H9 (cell line): ENCODE measurements at regions not wholly inside any gene's neighbourhood (a gene's known extent, or its start where the extent isn't known, plus 50 kb on each side); places are given as distances from the start of the nearest gene placed in this dataset.

ENCODE experiments used
- DNase-seq: peaks from one replicate; pipeline ENCODE4 v3.0.0-alpha.2; 2017
- H2AFZ ChIP-seq: one replicate; pipeline ENCODE4 v1.6.1; 2013; ENCODE audit warnings: mild to moderate bottlenecking, low read length, control low read depth, moderate library complexity
- H2AK5ac ChIP-seq: 2 replicates; pipeline ENCODE4 v1.6.1; 2013; ENCODE audit warnings: low read length, control low read depth, mixed read lengths; ENCODE audit not compliant: insufficient read length
- H2BK120ac ChIP-seq: one replicate; pipeline ENCODE4 v1.6.1; 2013; ENCODE audit warnings: low read depth, mild to moderate bottlenecking, low read length, control low read depth, inconsistent platforms; ENCODE audit not compliant: poor library complexity, severe bottlenecking
- H2BK12ac ChIP-seq: 2 replicates; pipeline ENCODE4 v1.6.1; 2013; ENCODE audit warnings: low read length, control low read depth, mixed read lengths, low read depth; ENCODE audit not compliant: insufficient read length
- H2BK15ac ChIP-seq: 2 replicates; pipeline ENCODE4 v1.6.1; 2013; ENCODE audit warnings: low read depth, low read length, control low read depth
- H2BK20ac ChIP-seq: one replicate; pipeline ENCODE4 v1.6.1; 2013; ENCODE audit warnings: low read depth, mild to moderate bottlenecking, low read length, control low read depth, inconsistent platforms; ENCODE audit not compliant: poor library complexity, severe bottlenecking
- H2BK5ac ChIP-seq: 2 replicates; pipeline ENCODE4 v1.6.1; 2013; ENCODE audit warnings: low read length, control low read depth, mixed read lengths; ENCODE audit not compliant: insufficient read length
- H3K14ac ChIP-seq: 2 replicates; pipeline ENCODE4 v1.6.1; 2013; ENCODE audit warnings: low read length, control low read depth; ENCODE audit not compliant: insufficient read depth
- H3K18ac ChIP-seq: 2 replicates; pipeline ENCODE4 v1.6.1; 2013; ENCODE audit warnings: low read depth, mild to moderate bottlenecking, mixed read lengths, low read length, control low read depth; ENCODE audit not compliant: insufficient read length
- H3K23ac ChIP-seq: 2 replicates; pipeline ENCODE4 v1.6.1; 2013; ENCODE audit warnings: low read length, control low read depth, mixed read lengths, low read depth; ENCODE audit not compliant: insufficient read length
- H3K23me2 ChIP-seq: 2 replicates; pipeline ENCODE4 v1.6.1; 2013; ENCODE audit warnings: low read depth, mild to moderate bottlenecking, mixed read lengths, low read length, control low read depth; ENCODE audit not compliant: insufficient read length, poor library complexity, severe bottlenecking
- H3K27ac ChIP-seq: 2 replicates; pipeline ENCODE4 v1.5.1; 2013; ENCODE audit warnings: low read length, control low read depth, mixed read lengths, low read depth; ENCODE audit not compliant: insufficient read length
- H3K27me3 ChIP-seq: 2 replicates; pipeline ENCODE4 v1.6.1; 2013; ENCODE audit warnings: low read length, control low read depth, inconsistent platforms; ENCODE audit not compliant: insufficient read depth
- H3K4ac ChIP-seq: 2 replicates; pipeline ENCODE4 v1.6.1; 2013; ENCODE audit warnings: low read depth, mild to moderate bottlenecking, control low read depth, inconsistent platforms, low read length, moderate library complexity
- H3K4me1 ChIP-seq: 2 replicates; pipeline ENCODE4 v1.6.1; 2013; ENCODE audit warnings: low read length, control low read depth, inconsistent platforms; ENCODE audit not compliant: insufficient read depth
- H3K4me2 ChIP-seq: 2 replicates; pipeline ENCODE4 v1.6.1; 2013; ENCODE audit warnings: low read length, control low read depth, mixed read lengths; ENCODE audit not compliant: insufficient read length, insufficient read depth
- H3K56ac ChIP-seq: 2 replicates; pipeline ENCODE4 v1.6.1; 2013; ENCODE audit warnings: low read depth, mild to moderate bottlenecking, mixed read lengths, low read length, control low read depth; ENCODE audit not compliant: insufficient read length
- H3K79me1 ChIP-seq: 2 replicates; pipeline ENCODE4 v1.6.1; 2013; ENCODE audit warnings: low read depth, mild to moderate bottlenecking, moderate library complexity, low read length, control low read depth, inconsistent platforms; ENCODE audit not compliant: insufficient read depth, poor library complexity, severe bottlenecking
- H3K79me2 ChIP-seq: 2 replicates; pipeline ENCODE4 v1.6.1; 2013; ENCODE audit warnings: low read length, control low read depth, inconsistent platforms; ENCODE audit not compliant: insufficient read depth
- H3K9ac ChIP-seq: 2 replicates; pipeline ENCODE4 v1.6.1; 2013; ENCODE audit warnings: low read length, control low read depth, mixed read lengths; ENCODE audit not compliant: insufficient read length; ENCODE audit errors: extremely low read depth
- H3K9me3 ChIP-seq: one replicate; pipeline ENCODE4 v1.6.1; 2013; ENCODE audit warnings: low read depth, low read length, inconsistent platforms; ENCODE audit not compliant: control insufficient read depth
- H3T11ph ChIP-seq: one replicate; pipeline ENCODE4 v1.6.1; 2013; ENCODE audit warnings: mild to moderate bottlenecking, low read length, control low read depth, inconsistent platforms
- H4K20me1 ChIP-seq: one replicate; pipeline ENCODE4 v1.6.1; 2013; ENCODE audit not compliant: control insufficient read depth, insufficient read length, insufficient read depth
- H4K5ac ChIP-seq: 2 replicates; pipeline ENCODE4 v1.6.1; 2013; ENCODE audit warnings: low read depth, mild to moderate bottlenecking, mixed read lengths, low read length, control low read depth; ENCODE audit not compliant: insufficient read length
- H4K8ac ChIP-seq: replicated peaks from 2 replicates; pipeline ENCODE4 v1.6.1; 2013; ENCODE audit warnings: low read length, control low read depth, mixed read lengths, low read depth; ENCODE audit not compliant: insufficient read length
- H4K91ac ChIP-seq: 2 replicates; pipeline ENCODE4 v1.6.1; 2013; ENCODE audit warnings: low read depth, mild to moderate bottlenecking, moderate library complexity, mixed read lengths, low read length, control low read depth; ENCODE audit not compliant: insufficient read length
- H3K27ac Mint-ChIP-seq, 3 experiments: 2 replicates in 2 of 3; 3 replicates in 1 of 3; pipeline ENCODE4 v1.8.0; 2020 to 2021; ENCODE audit warnings: mixed read lengths in 3 of 3, mild to moderate bottlenecking in 1 of 3, moderate library complexity in 1 of 3
- H3K27me3 Mint-ChIP-seq: 2 replicates; pipeline ENCODE4 v1.8.0; 2021; ENCODE audit warnings: low read depth, mild to moderate bottlenecking, moderate library complexity, mixed read lengths
- H3K36me3 Mint-ChIP-seq, 3 experiments: 2 replicates in 2 of 3; 3 replicates in 1 of 3; pipeline ENCODE4 v1.8.0; 2020 to 2021; ENCODE audit warnings: low read depth in 3 of 3, mixed read lengths in 3 of 3; ENCODE audit not compliant: insufficient read depth in 1 of 3
- H3K4me1 Mint-ChIP-seq, 2 experiments: 2 replicates each; pipeline ENCODE4 v1.8.0; 2020; ENCODE audit warnings: mixed read lengths in 2 of 2
- H3K4me3 Mint-ChIP-seq, 2 experiments: 2 replicates in 1 of 2; 3 replicates in 1 of 2; pipeline ENCODE4 v1.8.0; 2020 to 2021; ENCODE audit warnings: mild to moderate bottlenecking in 2 of 2, mixed read lengths in 2 of 2, moderate library complexity in 1 of 2
- H3K9me3 Mint-ChIP-seq, 2 experiments: 2 replicates in 1 of 2; 3 replicates in 1 of 2; pipeline ENCODE4 v1.8.0; 2020; ENCODE audit warnings: mild to moderate bottlenecking in 2 of 2, mixed read lengths in 2 of 2, moderate library complexity in 1 of 2
- WGBS: extraction: QIAGEN DNeasy Blood & Tissue Kit; methylation state at CpG from one replicate; pipeline ENCODE4 v1.1.7; 2013; ENCODE audit warnings: missing lambda C conversion rate, low lambda C conversion rate, mixed read lengths; ENCODE audit not compliant: insufficient read length; ENCODE audit errors: extremely low coverage; 5-methylcytosine and 5-hydroxymethylcytosine counted together
- TF ChIP-seq, protein P1 (sequence below): fragments of 200-600 bp; sonication (generic); conservative IDR thresholded peaks from 3 replicates; pipeline ENCODE4 v1.8.0; 2021; ENCODE audit warnings: antibody characterized with exemption, mild to moderate bottlenecking

DNA sequence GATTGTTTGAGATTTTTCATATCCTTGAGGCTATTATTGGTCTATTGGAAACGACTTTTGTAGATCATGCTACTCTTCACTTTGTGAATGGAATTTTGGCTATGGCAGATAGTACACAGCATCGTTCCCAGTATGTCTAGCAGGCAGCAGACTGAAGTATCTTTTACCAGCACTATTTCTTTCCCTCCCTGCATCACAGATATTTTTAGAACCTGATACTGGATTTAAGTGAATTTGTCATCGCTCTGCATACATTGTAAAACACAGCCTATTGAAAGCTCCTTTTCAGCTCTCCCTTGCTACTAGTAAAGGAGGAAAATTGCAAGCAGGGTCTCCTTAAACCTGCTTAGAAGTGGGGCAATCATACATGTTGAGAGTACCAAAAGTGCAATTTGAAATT lies 133.6 kb downstream of the LUZP4 start:
- no peak overlapping the region for H2BK20ac ChIP-seq
- H4K91ac ChIP-seq: no peak overlapping the region
- H3K14ac ChIP-seq: no peak overlapping the region
- Mint-ChIP-seq H3K27ac (no peak overlapping the region), H3K4me1 (peaks cover 3 to 4% of the 10 kb centered on the region in 2 experiments), H3K27me3 (peaks cover 18% of the 10 kb centered on the region), H3K9me3 (peaks cover 0 to 6% of the 10 kb centered on the region in 2 experiments; a peak in 4 of 5 replicates), H3K4me3 (no peak overlapping the region), H3K36me3 (peaks cover 0 to 6% (median 4%) of the 10 kb centered on the region in 3 experiments; a peak in 5 of 7 replicates)
- no peaks in the 10 kb centered on the region for H3K4me1 ChIP-seq
- H2AK5ac ChIP-seq: no peak overlapping the region
- no peak for DNase-seq
- H3K23ac ChIP-seq: no peak overlapping the region
- H4K20me1 ChIP-seq: no peaks in the 10 kb centered on the region
- no peak overlapping the region for H2BK5ac ChIP-seq
- H3K79me2 ChIP-seq: no peaks in the 10 kb centered on the region
- H3K4ac ChIP-seq: no peak overlapping the region
- no peak overlapping the region for H2BK120ac ChIP-seq
- TF ChIP-seq, protein P1, sequence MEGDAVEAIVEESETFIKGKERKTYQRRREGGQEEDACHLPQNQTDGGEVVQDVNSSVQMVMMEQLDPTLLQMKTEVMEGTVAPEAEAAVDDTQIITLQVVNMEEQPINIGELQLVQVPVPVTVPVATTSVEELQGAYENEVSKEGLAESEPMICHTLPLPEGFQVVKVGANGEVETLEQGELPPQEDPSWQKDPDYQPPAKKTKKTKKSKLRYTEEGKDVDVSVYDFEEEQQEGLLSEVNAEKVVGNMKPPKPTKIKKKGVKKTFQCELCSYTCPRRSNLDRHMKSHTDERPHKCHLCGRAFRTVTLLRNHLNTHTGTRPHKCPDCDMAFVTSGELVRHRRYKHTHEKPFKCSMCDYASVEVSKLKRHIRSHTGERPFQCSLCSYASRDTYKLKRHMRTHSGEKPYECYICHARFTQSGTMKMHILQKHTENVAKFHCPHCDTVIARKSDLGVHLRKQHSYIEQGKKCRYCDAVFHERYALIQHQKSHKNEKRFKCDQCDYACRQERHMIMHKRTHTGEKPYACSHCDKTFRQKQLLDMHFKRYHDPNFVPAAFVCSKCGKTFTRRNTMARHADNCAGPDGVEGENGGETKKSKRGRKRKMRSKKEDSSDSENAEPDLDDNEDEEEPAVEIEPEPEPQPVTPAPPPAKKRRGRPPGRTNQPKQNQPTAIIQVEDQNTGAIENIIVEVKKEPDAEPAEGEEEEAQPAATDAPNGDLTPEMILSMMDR: no peak
- no peak overlapping the region for H4K8ac ChIP-seq
- H2BK12ac ChIP-seq: no peak overlapping the region
- H3K18ac ChIP-seq: no peak overlapping the region
- no peaks in the 10 kb centered on the region for H3K9me3 ChIP-seq
- no peak overlapping the region for H3K56ac ChIP-seq
- H3K27me3 ChIP-seq: no peaks in the 10 kb centered on the region
- no peak overlapping the region for H2AFZ ChIP-seq
- no peak overlapping the region for H3K4me2 ChIP-seq
- no CpG with 5 or more reads among the region's 3 CpGs for WGBS
- no peak overlapping the region for H3K9ac ChIP-seq
- no peak overlapping the region for H3K27ac ChIP-seq
- no peaks in the 10 kb centered on the region for H3K23me2 ChIP-seq
- H3T11ph ChIP-seq: no peak overlapping the region
- H2BK15ac ChIP-seq: no peak overlapping the region
- H3K79me1 ChIP-seq: no peaks in the 10 kb centered on the region
- no peak overlapping the region for H4K5ac ChIP-seq
